ENCODE measurements at regions not wholly inside any gene's neighbourhood (a gene's known extent, or its start where the extent isn't known, plus 50 kb on each side); places are given as distances from the start of the nearest gene placed in this dataset.

DNA sequence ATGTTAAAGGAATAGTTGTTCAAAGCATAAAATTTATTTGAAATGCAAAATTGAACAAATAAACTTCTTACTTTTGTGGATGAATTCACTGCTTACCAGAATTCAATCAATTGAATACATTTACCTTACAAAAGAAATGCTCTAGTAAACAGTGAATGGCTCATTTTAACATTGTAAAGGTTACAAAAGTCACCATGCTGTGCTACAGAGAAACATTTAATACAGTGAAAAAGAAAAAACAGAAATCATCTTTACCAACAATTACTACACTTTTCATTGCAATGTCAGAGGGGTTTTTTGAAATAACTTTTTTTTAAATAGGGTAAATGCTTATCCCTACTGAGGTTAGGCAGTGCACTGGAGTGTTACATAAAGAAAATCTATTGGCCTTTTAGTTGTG is 853.0 kb downstream of the NCAM2 start:
- DNase-seq (ENCODE audit: low read depth), result no peak
- TF ChIP-seq, protein P1, sequence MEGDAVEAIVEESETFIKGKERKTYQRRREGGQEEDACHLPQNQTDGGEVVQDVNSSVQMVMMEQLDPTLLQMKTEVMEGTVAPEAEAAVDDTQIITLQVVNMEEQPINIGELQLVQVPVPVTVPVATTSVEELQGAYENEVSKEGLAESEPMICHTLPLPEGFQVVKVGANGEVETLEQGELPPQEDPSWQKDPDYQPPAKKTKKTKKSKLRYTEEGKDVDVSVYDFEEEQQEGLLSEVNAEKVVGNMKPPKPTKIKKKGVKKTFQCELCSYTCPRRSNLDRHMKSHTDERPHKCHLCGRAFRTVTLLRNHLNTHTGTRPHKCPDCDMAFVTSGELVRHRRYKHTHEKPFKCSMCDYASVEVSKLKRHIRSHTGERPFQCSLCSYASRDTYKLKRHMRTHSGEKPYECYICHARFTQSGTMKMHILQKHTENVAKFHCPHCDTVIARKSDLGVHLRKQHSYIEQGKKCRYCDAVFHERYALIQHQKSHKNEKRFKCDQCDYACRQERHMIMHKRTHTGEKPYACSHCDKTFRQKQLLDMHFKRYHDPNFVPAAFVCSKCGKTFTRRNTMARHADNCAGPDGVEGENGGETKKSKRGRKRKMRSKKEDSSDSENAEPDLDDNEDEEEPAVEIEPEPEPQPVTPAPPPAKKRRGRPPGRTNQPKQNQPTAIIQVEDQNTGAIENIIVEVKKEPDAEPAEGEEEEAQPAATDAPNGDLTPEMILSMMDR (IDR thresholded peaks at IDR 0.05; ENCODE audit: control insufficient read depth, insufficient read depth, low read depth, low read length, missing control alignments), result no peak
- H3K4me3 ChIP-seq (ENCODE audit: control insufficient read depth, low read depth, low read length), result no peak overlapping the region

- no peak overlapping the region for H3K4me3 ChIP-seq (ENCODE audit: control insufficient read depth, low read depth, low read length)
- TF ChIP-seq, protein P1 (IDR thresholded peaks at IDR 0.05; ENCODE audit: control insufficient read depth, insufficient read depth, low read depth, low read length, missing control alignments), result no peak
- DNase-seq (ENCODE audit: low read depth), result no peak
Observed at GRCh38 chr21:21851657-21852056, 853.4 kb downstream of the NCAM2 start.

GRCh38 chr21:21858502-21859334 is 860.5 kb downstream of the NCAM2 start:
- H3K4me3 ChIP-seq (ENCODE audit: control insufficient read depth, low read depth, low read length), result no peak overlapping the region
- TF ChIP-seq, protein P1 (IDR thresholded peaks at IDR 0.05; ENCODE audit: control insufficient read depth, insufficient read depth, low read depth, low read length, missing control alignments), result no peak
- no peak for DNase-seq (ENCODE audit: low read depth)

DNA sequence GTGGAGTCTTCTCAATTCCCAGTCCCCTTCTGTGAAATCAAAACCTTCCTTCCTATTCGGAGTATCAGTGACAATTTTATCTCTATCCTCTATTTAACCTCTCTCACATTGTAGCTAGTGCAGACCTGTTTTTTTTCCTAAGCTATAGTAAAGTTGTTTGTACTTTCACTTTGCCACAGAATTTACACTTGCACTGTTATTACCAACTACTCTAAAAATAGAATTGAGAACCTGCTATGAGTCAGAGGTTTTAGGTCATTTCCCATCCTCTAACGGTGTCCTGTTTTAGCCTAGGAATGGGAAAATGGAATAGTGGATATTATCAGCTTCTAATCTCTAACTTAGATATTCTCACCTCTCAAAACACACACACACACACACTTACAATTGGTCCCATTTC is 862.7 kb downstream of the NCAM2 start:
- H3K4me3 ChIP-seq (ENCODE audit: control insufficient read depth, low read depth, low read length), result no peak overlapping the region
- no peak for DNase-seq (ENCODE audit: low read depth)
- TF ChIP-seq, protein P1 (IDR thresholded peaks at IDR 0.05; ENCODE audit: control insufficient read depth, insufficient read depth, low read depth, low read length, missing control alignments), result no peak

DNA sequence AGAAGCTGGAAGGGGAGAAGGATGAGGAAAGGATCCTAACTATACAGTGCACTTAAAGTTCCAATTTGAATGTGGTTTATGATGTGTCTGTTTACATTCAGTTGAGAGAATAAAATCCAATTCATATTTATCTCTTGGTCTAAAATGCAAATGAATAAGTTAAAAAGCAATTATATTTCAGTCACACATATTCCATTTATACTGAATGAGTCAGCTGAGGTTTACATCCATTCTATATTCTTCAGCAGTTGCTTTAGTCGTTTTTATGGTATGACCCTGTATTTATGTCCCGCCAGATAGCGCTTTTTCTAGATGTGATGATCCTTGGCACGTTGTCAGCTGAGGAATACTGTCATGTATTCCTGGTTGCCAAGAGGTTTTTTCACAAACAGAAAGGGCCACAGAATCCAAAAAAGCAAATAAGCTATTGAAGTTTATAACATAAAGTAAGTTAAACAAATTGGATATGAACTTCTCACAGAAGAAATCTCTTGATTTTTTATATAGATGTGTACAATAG is 866.2 kb downstream of the NCAM2 start:
- DNase-seq (ENCODE audit: low read depth), result no peak
- TF ChIP-seq, protein P1 (IDR thresholded peaks at IDR 0.05; ENCODE audit: control insufficient read depth, insufficient read depth, low read depth, low read length, missing control alignments), result no peak
- no peak overlapping the region for H3K4me3 ChIP-seq (ENCODE audit: control insufficient read depth, low read depth, low read length)

DNA sequence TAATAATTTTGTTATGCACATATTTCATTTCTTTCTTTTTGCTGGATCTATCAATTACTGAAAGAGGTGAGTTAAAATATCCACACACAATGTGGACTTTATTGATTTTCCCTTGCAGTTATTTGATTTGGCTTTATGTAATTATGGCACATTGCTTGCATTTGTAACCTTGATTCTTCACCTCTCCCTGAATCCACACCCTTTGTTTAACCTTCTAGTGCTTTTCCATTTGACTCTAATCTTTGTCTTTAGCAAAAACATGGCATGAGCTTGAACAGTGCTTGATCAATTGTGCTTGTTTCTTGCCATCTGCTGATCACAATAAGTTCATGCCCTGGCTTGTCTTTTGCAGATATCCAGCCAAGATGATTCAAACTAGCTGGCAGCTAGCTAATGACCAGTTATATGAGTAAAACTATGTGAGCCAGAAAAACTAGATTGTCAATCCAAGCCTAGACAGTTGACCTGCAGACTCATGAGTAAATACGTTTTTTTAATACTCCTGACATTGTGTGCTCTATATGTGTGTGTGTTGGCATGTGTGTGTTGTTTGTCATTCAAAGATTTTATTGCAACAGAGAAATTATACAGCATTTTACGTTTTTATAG is 899.2 kb downstream of the NCAM2 start:
- TF ChIP-seq, protein P1 (IDR thresholded peaks at IDR 0.05; ENCODE audit: control insufficient read depth, insufficient read depth, low read depth, low read length, missing control alignments), result no peak
- H3K4me3 ChIP-seq (ENCODE audit: control insufficient read depth, low read depth, low read length), result no peak overlapping the region
- DNase-seq (ENCODE audit: low read depth), result no peak
